Spleen (tissue), 7 donors: ENCODE measurements at regions not wholly inside any gene's neighbourhood (a gene's known extent, or its start where the extent isn't known, plus 50 kb on each side); places are given as distances from the start of the nearest gene placed in this dataset.

ENCODE experiments used
- CTCF ChIP-seq, 11 experiments: fragments of 200-600 bp in 7 of 11; fragments of 450-650 bp in 4 of 11; sonication (generic) in 4 of 11; IDR thresholded peaks in 8 of 11; conservative IDR thresholded peaks in 3 of 11; 1 replicate in 7 of 11; 2 replicates in 4 of 11; pipeline versions ENCODE4 v1.4.0 to v1.8.0; 2016 to 2021; ENCODE audit warnings: antibody characterized with exemption in 11 of 11, inconsistent platforms in 4 of 11, mild to moderate bottlenecking in 1 of 11
- POLR2AphosphoS5 ChIP-seq, 3 donors: sonication (generic); formaldehyde crosslinking; IDR thresholded peaks; one replicate each; pipeline ENCODE4 v1.5.1; 2017; ENCODE audit warnings: antibody characterized with exemption in 3 of 3
- donor health status: DM: no; HTN: no; CAD: no; lungs with moderate emphysema.
- donor health status: DM: no; HTN: no; CAD: no.
- donor health status: DM: no; HTN: no; CAD: no.

- TF ChIP-seq CTCF (IDR thresholded peaks at IDR 0.05 in 8 of 11, conservative IDR thresholded peaks at IDR 0.05 in 3 of 11) (no peak), POLR2AphosphoS5 (IDR thresholded peaks at IDR 0.05) (no peak)
Observed at GRCh38 chr6:81999270-81999669, 246.8 kb upstream of the TENT5A start.
